ENCODE measurements at regions not wholly inside any gene's neighbourhood (a gene's known extent, or its start where the extent isn't known, plus 50 kb on each side); places are given as distances from the start of the nearest gene placed in this dataset.

DNA sequence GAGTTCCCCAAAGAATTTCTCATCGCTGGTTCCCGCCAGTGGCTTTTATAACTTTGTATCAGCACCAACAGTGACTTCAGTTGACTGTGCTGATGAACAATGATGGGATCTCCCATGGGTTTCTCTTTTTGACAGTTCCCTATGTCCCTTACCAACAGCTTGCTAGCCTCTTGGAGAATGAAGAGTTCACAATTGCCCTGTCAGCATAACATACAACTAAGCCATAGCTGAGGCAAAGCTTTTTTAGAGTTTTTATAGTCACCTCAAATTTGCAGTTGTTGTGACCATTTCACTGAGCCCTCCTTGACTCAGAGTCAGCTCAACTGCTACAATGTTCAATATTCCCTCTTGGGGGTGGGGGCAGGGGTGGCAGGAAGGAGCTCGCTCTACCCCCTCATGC, 179.8 kb downstream of the TFEC start:
- no peak for TF ChIP-seq POLR2A (IDR thresholded peaks at IDR 0.05)
- TF ChIP-seq, protein P1, sequence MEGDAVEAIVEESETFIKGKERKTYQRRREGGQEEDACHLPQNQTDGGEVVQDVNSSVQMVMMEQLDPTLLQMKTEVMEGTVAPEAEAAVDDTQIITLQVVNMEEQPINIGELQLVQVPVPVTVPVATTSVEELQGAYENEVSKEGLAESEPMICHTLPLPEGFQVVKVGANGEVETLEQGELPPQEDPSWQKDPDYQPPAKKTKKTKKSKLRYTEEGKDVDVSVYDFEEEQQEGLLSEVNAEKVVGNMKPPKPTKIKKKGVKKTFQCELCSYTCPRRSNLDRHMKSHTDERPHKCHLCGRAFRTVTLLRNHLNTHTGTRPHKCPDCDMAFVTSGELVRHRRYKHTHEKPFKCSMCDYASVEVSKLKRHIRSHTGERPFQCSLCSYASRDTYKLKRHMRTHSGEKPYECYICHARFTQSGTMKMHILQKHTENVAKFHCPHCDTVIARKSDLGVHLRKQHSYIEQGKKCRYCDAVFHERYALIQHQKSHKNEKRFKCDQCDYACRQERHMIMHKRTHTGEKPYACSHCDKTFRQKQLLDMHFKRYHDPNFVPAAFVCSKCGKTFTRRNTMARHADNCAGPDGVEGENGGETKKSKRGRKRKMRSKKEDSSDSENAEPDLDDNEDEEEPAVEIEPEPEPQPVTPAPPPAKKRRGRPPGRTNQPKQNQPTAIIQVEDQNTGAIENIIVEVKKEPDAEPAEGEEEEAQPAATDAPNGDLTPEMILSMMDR (IDR thresholded peaks at IDR 0.05): no peak

Data from ovary (tissue), 3 donors.